Esophagus (tissue), 2 donors: ENCODE measurements at regions not wholly inside any gene's neighbourhood (a gene's known extent, or its start where the extent isn't known, plus 50 kb on each side); places are given as distances from the start of the nearest gene placed in this dataset.

Experiments used
- H3K27ac ChIP-seq, 2 donors: one replicate each; pipeline ENCODE4 v1.5.1; 2013; ENCODE audit warnings: low read depth in 2 of 2, mild to moderate bottlenecking in 2 of 2, inconsistent platforms in 1 of 2, low read length in 1 of 2, moderate library complexity in 1 of 2
- H3K27me3 ChIP-seq, 2 donors: one replicate each; pipeline ENCODE4 v1.6.1; 2013; ENCODE audit warnings: low read length in 2 of 2, control low read depth in 1 of 2, mild to moderate bottlenecking in 1 of 2; ENCODE audit not compliant: insufficient read depth in 2 of 2, control insufficient read depth in 1 of 2
- H3K36me3 ChIP-seq, 2 donors: one replicate each; pipeline ENCODE4 v1.6.1; 2013; ENCODE audit warnings: low read length in 1 of 2; ENCODE audit not compliant: control insufficient read depth in 2 of 2, insufficient read depth in 2 of 2
- H3K4me1 ChIP-seq, 2 donors: one replicate each; pipeline ENCODE4 v1.6.1; 2013; ENCODE audit warnings: low read length in 1 of 2; ENCODE audit not compliant: control insufficient read depth in 2 of 2, insufficient read depth in 2 of 2
- H3K4me3 ChIP-seq, 2 donors: one replicate each; pipeline ENCODE4 v1.5.1; 2013; ENCODE audit warnings: low read length in 2 of 2, mild to moderate bottlenecking in 2 of 2, low read depth in 1 of 2, moderate library complexity in 1 of 2
- H3K9me3 ChIP-seq, 2 donors: one replicate each; pipeline ENCODE4 v1.6.1; 2013; ENCODE audit warnings: mild to moderate bottlenecking in 2 of 2, low read depth in 1 of 2, low read length in 1 of 2, moderate library complexity in 1 of 2; ENCODE audit not compliant: control insufficient read depth in 2 of 2, insufficient read depth in 1 of 2
- WGBS, 2 donors: extraction: QIAGEN DNeasy Blood & Tissue Kit; methylation state at CpG; one replicate each; pipeline ENCODE4 v1.1.7; 2013; 5-methylcytosine and 5-hydroxymethylcytosine counted together
- donor health status: healthy with polysubstance abuse.
- donor health status: Bipolar disorder and iron deficiency.

GRCh38 chr13:80196756-80197155 is 144.2 kb downstream of the SPRY2 start:
- 70 to 84% methylated on average over 2 of the region's 2 CpGs for WGBS, 2 donors

DNA sequence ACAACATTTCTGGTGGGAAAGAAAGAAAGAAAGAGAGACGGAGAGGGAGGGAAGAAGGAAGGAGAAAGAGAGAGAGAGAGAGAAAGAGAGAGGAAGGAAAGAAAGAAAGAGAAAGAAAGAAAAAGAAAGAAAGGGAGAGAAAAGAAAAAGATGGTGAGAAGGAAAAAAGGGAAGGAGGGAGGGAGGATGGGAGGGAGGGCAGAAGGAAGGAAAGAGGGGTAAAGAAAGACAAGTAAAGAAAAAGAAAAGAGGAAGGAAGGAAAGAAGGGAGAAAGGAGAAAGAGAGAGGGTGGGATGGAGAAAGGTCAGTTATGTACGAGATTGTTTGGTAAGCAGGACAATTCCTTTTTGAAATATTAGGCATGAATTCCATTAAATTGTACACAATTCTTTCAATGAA is 145.3 kb downstream of the SPRY2 start:
- Histone ChIP-seq H3K4me1 (no peaks in the 10 kb centered on the region), H3K27ac (no peak overlapping the region), H3K4me3 (no peak overlapping the region), H3K36me3 (no peaks in the 10 kb centered on the region), H3K9me3 (no peaks in the 10 kb centered on the region), H3K27me3 (no peaks in the 10 kb centered on the region)
- WGBS, 2 donors, result 80 to 85% methylated on average over 2 of the region's 2 CpGs

More at GRCh38 chr13:80196756-80197155, 144.2 kb downstream of the SPRY2 start:
- no peaks in the 10 kb centered on the region for H3K9me3 ChIP-seq
- no peaks in the 10 kb centered on the region for H3K4me1 ChIP-seq
- H3K4me3 ChIP-seq, result no peak overlapping the region
- no peaks in the 10 kb centered on the region for H3K36me3 ChIP-seq
- H3K27me3 ChIP-seq, result no peaks in the 10 kb centered on the region
- H3K27ac ChIP-seq, result no peak overlapping the region

- H3K36me3 ChIP-seq, result no peaks in the 10 kb centered on the region
- 92 to 95% methylated on average over 11 of the region's 11 CpGs for WGBS, 2 donors
- H3K4me1 ChIP-seq, result no peaks in the 10 kb centered on the region
- H3K4me3 ChIP-seq, result no peak overlapping the region
- H3K27ac ChIP-seq, result no peak overlapping the region
- no peaks in the 10 kb centered on the region for H3K27me3 ChIP-seq
- no peaks in the 10 kb centered on the region for H3K9me3 ChIP-seq
Observed at GRCh38 chr13:80189889-80190597, 150.9 kb downstream of the SPRY2 start.

DNA sequence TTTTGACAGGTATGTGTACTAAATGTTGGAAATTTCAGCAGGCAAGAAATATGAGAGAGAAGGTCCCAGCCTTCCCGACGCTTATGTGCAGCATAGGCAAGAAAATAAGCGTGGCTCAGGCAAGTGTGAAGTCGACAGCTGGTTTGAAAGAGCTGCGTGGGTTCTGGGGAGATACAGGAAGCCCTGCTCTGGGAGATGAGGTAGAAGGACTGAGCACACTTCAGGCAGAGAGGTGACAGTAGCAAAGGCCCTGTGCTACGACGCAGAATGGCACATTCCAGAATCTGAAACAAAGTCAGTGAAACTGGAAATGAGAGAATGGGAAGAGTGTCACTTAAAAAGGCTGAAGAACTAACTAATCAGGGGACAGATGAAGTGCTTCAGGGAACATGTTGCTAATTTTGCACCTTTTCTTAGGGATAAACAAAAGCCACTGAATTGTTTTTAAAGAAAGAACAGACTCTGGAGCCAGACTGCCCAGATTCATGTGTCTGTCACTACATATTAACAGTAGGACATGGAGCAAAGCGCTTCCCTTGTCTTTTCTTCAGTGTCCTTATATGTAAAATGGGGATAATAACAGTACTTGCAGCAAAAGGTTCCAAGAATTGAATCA is 160.1 kb downstream of the SPRY2 start:
- no peaks in the 10 kb centered on the region for H3K36me3 ChIP-seq
- H3K9me3 ChIP-seq, result no peaks in the 10 kb centered on the region
- H3K27me3 ChIP-seq, result no peaks in the 10 kb centered on the region
- no peak overlapping the region for H3K4me3 ChIP-seq
- no peaks in the 10 kb centered on the region for H3K4me1 ChIP-seq
- no peak overlapping the region for H3K27ac ChIP-seq
- 77 to 80% methylated on average over 8 of the region's 8 CpGs for WGBS, 2 donors

- Histone ChIP-seq H3K27ac (no peak overlapping the region), H3K27me3 (no peaks in the 10 kb centered on the region), H3K4me3 (no peak overlapping the region), H3K36me3 (no peaks in the 10 kb centered on the region), H3K9me3 (no peaks in the 10 kb centered on the region), H3K4me1 (no peaks in the 10 kb centered on the region)
- WGBS, 2 donors, result 65 to 87% methylated on average over 3 of the region's 3 CpGs
Observed at GRCh38 chr13:80177327-80177726, 163.6 kb downstream of the SPRY2 start.

GRCh38 chr13:80173224-80173623 is 167.7 kb downstream of the SPRY2 start:
- Histone ChIP-seq H3K27ac (no peak overlapping the region), H3K27me3 (no peaks in the 10 kb centered on the region), H3K36me3 (no peaks in the 10 kb centered on the region), H3K9me3 (no peaks in the 10 kb centered on the region), H3K4me1 (no peaks in the 10 kb centered on the region), H3K4me3 (no peak overlapping the region)
- WGBS, 2 donors, result 32 to 35% methylated on average over 2 of the region's 2 CpGs

- no peaks in the 10 kb centered on the region for H3K36me3 ChIP-seq
- 70 to 78% methylated on average over 4 of the region's 4 CpGs for WGBS, 2 donors
- no peak overlapping the region for H3K4me3 ChIP-seq
- no peaks in the 10 kb centered on the region for H3K4me1 ChIP-seq
- H3K27ac ChIP-seq, result no peak overlapping the region
- no peaks in the 10 kb centered on the region for H3K27me3 ChIP-seq
- no peaks in the 10 kb centered on the region for H3K9me3 ChIP-seq
Observed at GRCh38 chr13:80171096-80171495, 169.8 kb downstream of the SPRY2 start.

DNA sequence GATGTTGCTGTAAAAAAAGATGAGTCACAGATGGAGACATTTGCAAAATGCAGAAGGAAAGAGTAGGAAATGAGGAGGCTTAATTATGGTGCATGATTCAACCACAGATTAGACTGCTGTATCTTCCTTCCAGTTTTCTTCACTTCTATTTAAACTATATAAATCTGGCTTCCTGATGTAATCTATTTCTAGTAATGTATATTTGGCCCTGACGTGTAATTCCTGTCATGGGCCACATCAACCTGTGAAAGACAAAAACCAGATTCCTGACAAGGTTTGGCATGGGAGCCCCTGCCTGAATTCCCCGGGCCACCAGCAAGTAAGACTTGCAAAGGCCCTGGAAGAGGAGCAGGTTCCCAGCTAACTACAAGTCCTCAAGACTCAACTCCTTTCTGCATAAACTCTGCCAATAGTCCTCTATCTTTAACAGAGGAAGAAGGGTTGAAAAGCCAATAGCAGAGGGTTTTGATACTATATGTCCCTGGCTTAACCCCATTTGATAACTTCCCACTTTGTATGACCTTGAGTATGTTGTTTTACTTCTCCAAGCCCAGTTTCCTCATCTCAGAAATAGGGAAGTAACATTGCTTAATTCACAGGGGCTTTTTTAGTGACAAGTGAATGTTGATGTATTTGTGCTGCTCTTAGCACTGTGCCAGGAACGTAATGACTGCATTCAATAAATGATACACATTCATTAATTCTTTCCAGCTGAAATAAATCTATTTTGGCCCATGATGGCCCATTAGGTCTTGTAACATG is 172.7 kb downstream of the SPRY2 start:
- no peaks in the 10 kb centered on the region for H3K36me3 ChIP-seq
- no peaks in the 10 kb centered on the region for H3K27me3 ChIP-seq
- no peak overlapping the region for H3K27ac ChIP-seq
- 69 to 76% methylated on average over 3 of the region's 3 CpGs for WGBS, 2 donors
- H3K4me3 ChIP-seq, result no peak overlapping the region
- no peaks in the 10 kb centered on the region for H3K9me3 ChIP-seq
- no peaks in the 10 kb centered on the region for H3K4me1 ChIP-seq

DNA sequence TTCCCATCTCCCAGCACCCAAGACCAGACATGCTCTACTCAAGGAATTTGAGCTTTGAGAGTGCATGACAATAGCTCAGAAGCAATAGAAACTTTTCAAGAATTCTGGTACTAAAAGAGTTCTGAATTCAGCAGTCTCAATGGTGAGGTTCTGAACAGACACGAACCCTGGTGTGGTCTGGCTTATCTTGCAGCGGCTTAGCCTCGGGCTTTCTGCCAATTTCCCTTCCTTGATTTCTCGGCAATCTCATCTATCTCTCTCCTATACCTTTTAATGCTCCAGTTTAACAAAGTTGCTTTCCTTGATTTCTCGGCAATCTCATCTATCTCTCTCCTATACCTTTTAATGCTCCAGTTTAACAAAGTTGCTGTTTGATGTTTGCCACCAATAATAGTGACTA is 174.6 kb downstream of the SPRY2 start:
- no peaks in the 10 kb centered on the region for H3K9me3 ChIP-seq
- 55 to 75% methylated on average over 5 of the region's 5 CpGs for WGBS, 2 donors
- H3K27me3 ChIP-seq, result no peaks in the 10 kb centered on the region
- no peaks in the 10 kb centered on the region for H3K36me3 ChIP-seq
- no peak overlapping the region for H3K4me3 ChIP-seq
- no peaks in the 10 kb centered on the region for H3K4me1 ChIP-seq
- H3K27ac ChIP-seq, result no peak overlapping the region
